Adrenal gland (tissue), 5 donors: ENCODE measurements at regions not wholly inside any gene's neighbourhood (a gene's known extent, or its start where the extent isn't known, plus 50 kb on each side); places are given as distances from the start of the nearest gene placed in this dataset.

Source experiments
- CTCF ChIP-seq, 6 experiments: fragments of 450-650 bp in 4 of 6; fragments of 200-600 bp in 2 of 6; sonication (generic) in 1 of 6; IDR thresholded peaks; 1 replicate in 5 of 6; 2 replicates in 1 of 6; pipeline versions ENCODE4 v1.5.1 to v1.8.0; 2016 to 2021; ENCODE audit warnings: antibody characterized with exemption in 6 of 6, mild to moderate bottlenecking in 2 of 6, moderate library complexity in 1 of 6
- POLR2A ChIP-seq, 2 donors: fragments of 450-650 bp; IDR thresholded peaks; one replicate each; pipeline ENCODE4 v1.6.1; 2017; ENCODE audit warnings: antibody characterized with exemption in 2 of 2, mild to moderate bottlenecking in 2 of 2, moderate library complexity in 1 of 2
- donor health status: DM: no; HTN: no; CAD: no.

- TF ChIP-seq POLR2A (IDR thresholded peaks at IDR 0.05) (no peak), CTCF (IDR thresholded peaks at IDR 0.05) (no peak)
These were observed 50.1 kb upstream of the BCL11B start for GRCh38 chr14:99321955-99322730.
